Gastrocnemius medialis (tissue), 4 donors: ENCODE measurements at regions not wholly inside any gene's neighbourhood (a gene's known extent, or its start where the extent isn't known, plus 50 kb on each side); places are given as distances from the start of the nearest gene placed in this dataset.

ENCODE experiments used
- POLR2A ChIP-seq, 2 donors: fragments of 450-650 bp; IDR thresholded peaks; one replicate each; pipeline ENCODE4 v1.6.1; 2017; ENCODE audit warnings: antibody characterized with exemption in 2 of 2, mild to moderate bottlenecking in 2 of 2, moderate library complexity in 2 of 2
- TF ChIP-seq, protein P1 (sequence below), 5 experiments: fragments of 450-650 bp in 3 of 5; fragments of 200-600 bp in 2 of 5; sonication (generic) in 2 of 5; IDR thresholded peaks in 4 of 5; conservative IDR thresholded peaks in 1 of 5; 1 replicate in 4 of 5; 2 replicates in 1 of 5; pipeline ENCODE4 v1.5.1; 2016 to 2019; ENCODE audit warnings: antibody characterized with exemption in 5 of 5, mild to moderate bottlenecking in 3 of 5, moderate library complexity in 3 of 5

DNA sequence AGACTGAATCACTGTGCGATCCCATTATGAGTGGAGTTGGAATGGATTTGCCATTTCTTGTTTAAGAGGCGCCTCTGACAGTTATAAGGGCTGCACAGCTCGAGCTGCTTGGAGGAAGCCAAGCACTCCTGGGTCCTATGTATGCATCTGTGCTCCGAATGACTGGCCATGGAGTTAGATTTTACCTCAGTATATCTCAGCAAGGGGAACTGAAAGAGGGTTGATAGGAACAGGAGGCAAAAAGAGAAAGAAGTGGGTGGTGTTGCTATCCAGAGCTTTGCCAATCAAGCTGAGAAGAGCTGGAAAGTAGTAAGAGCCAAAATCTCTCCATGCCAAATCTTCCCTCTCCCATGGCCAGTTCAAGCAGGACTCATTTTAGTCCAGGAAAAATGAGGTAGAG, 632.0 kb upstream of the KIRREL3 start:
- TF ChIP-seq, protein P1, sequence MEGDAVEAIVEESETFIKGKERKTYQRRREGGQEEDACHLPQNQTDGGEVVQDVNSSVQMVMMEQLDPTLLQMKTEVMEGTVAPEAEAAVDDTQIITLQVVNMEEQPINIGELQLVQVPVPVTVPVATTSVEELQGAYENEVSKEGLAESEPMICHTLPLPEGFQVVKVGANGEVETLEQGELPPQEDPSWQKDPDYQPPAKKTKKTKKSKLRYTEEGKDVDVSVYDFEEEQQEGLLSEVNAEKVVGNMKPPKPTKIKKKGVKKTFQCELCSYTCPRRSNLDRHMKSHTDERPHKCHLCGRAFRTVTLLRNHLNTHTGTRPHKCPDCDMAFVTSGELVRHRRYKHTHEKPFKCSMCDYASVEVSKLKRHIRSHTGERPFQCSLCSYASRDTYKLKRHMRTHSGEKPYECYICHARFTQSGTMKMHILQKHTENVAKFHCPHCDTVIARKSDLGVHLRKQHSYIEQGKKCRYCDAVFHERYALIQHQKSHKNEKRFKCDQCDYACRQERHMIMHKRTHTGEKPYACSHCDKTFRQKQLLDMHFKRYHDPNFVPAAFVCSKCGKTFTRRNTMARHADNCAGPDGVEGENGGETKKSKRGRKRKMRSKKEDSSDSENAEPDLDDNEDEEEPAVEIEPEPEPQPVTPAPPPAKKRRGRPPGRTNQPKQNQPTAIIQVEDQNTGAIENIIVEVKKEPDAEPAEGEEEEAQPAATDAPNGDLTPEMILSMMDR (IDR thresholded peaks at IDR 0.05 in 4 of 5, conservative IDR thresholded peaks at IDR 0.05 in 1 of 5) = no peak
- no peak for TF ChIP-seq POLR2A (IDR thresholded peaks at IDR 0.05)
